ENCODE measurements at regions not wholly inside any gene's neighbourhood (a gene's known extent, or its start where the extent isn't known, plus 50 kb on each side); places are given as distances from the start of the nearest gene placed in this dataset.

GRCh38 chr14:31965071-31965734, 111.9 kb upstream of the ARHGAP5 start:
- no peak for TF ChIP-seq CTCF (IDR thresholded peaks at IDR 0.05)
- TF ChIP-seq POLR2A (IDR thresholded peaks at IDR 0.05) = no peak
